Neuronal stem cell (in vitro differentiated cells): ENCODE measurements at regions not wholly inside any gene's neighbourhood (a gene's known extent, or its start where the extent isn't known, plus 50 kb on each side); places are given as distances from the start of the nearest gene placed in this dataset.

Experiments
- DNase-seq: peaks from one replicate; pipeline ENCODE4 v3.0.0-alpha.2; 2013; ENCODE audit warnings: low spot score
- H2AFZ ChIP-seq: one replicate; pipeline ENCODE4 v1.6.1; 2013; ENCODE audit warnings: mild to moderate bottlenecking, low read length, inconsistent platforms
- H2AK5ac ChIP-seq: 2 replicates; pipeline ENCODE4 v1.6.1; 2013; ENCODE audit warnings: low read depth, mild to moderate bottlenecking, inconsistent platforms, low read length, moderate library complexity, mixed read lengths
- H2BK120ac ChIP-seq: 2 replicates; pipeline ENCODE4 v1.6.1; 2013; ENCODE audit warnings: low read depth, mild to moderate bottlenecking, inconsistent platforms, low read length, moderate library complexity, mixed read lengths
- H2BK12ac ChIP-seq: one replicate; pipeline ENCODE4 v1.6.1; 2013; ENCODE audit warnings: low read length, inconsistent platforms
- H2BK15ac ChIP-seq: 2 replicates; pipeline ENCODE4 v1.6.1; 2013; ENCODE audit warnings: mild to moderate bottlenecking, low read length, inconsistent platforms, mixed read lengths
- H2BK5ac ChIP-seq: one replicate; pipeline ENCODE4 v1.6.1; 2013; ENCODE audit warnings: inconsistent platforms, mild to moderate bottlenecking, low read length, moderate library complexity
- H3K14ac ChIP-seq: one replicate; pipeline ENCODE4 v1.6.1; 2013; ENCODE audit warnings: low read length, inconsistent platforms
- H3K18ac ChIP-seq: 2 replicates; pipeline ENCODE4 v1.6.1; 2013; ENCODE audit warnings: low read length, inconsistent platforms
- H3K23ac ChIP-seq: 2 replicates; pipeline ENCODE4 v1.6.1; 2013; ENCODE audit warnings: low read depth, mild to moderate bottlenecking, mixed read lengths, low read length, inconsistent platforms; ENCODE audit not compliant: poor library complexity
- H3K27ac ChIP-seq: replicated peaks from 3 replicates; pipeline ENCODE4 v1.5.1; 2013; ENCODE audit warnings: low read length, inconsistent platforms
- H3K27me3 ChIP-seq, 3 experiments: 2 replicates each; pipeline ENCODE4 v1.6.1; 2013; ENCODE audit warnings: low read length in 3 of 3, mild to moderate bottlenecking in 2 of 3, inconsistent platforms in 1 of 3, low read depth in 1 of 3, mixed read lengths in 1 of 3, moderate library complexity in 1 of 3; ENCODE audit not compliant: control insufficient read depth in 3 of 3, insufficient read depth in 3 of 3
- H3K36me3 ChIP-seq, 2 donors: replicated peaks in 1 of 2; 2 replicates each; pipeline ENCODE4 v1.6.1; 2013; ENCODE audit warnings: low read length in 2 of 2; ENCODE audit not compliant: control insufficient read depth in 2 of 2, insufficient read depth in 2 of 2
- H3K4ac ChIP-seq: 2 replicates; pipeline ENCODE4 v1.6.1; 2013; ENCODE audit warnings: inconsistent platforms, mild to moderate bottlenecking, low read length, moderate library complexity
- H3K4me1 ChIP-seq, 2 donors: 1 replicate in 1 of 2; 2 replicates in 1 of 2; pipeline ENCODE4 v1.6.1; 2013; ENCODE audit warnings: low read length in 2 of 2, low read depth in 1 of 2; ENCODE audit not compliant: control insufficient read depth in 2 of 2, insufficient read depth in 1 of 2
- H3K4me2 ChIP-seq: one replicate; pipeline ENCODE4 v1.6.1; 2013; ENCODE audit warnings: mild to moderate bottlenecking, low read length, inconsistent platforms; ENCODE audit not compliant: insufficient read depth, poor library complexity, severe bottlenecking
- H3K4me3 ChIP-seq, 2 donors: 2 replicates each; pipeline ENCODE4 v1.5.1; 2013; ENCODE audit warnings: low read length in 2 of 2, mild to moderate bottlenecking in 2 of 2, inconsistent platforms in 1 of 2, moderate library complexity in 1 of 2
- H3K79me1 ChIP-seq: one replicate; pipeline ENCODE4 v1.6.1; 2013; ENCODE audit warnings: low read depth, mild to moderate bottlenecking, inconsistent platforms, low read length, moderate library complexity
- H3K9ac ChIP-seq: one replicate; pipeline ENCODE4 v1.6.1; 2013; ENCODE audit warnings: mild to moderate bottlenecking, low read depth, low read length, inconsistent platforms; ENCODE audit not compliant: poor library complexity
- H3K9me3 ChIP-seq, 2 donors: replicated peaks in 1 of 2; 2 replicates each; pipeline versions ENCODE3 to v1.6.1; 2013; ENCODE audit warnings: low read length in 2 of 2, mild to moderate bottlenecking in 2 of 2, inconsistent platforms in 1 of 2, low read depth in 1 of 2, mixed read lengths in 1 of 2, moderate library complexity in 1 of 2; ENCODE audit not compliant: control insufficient read depth in 2 of 2, insufficient read depth in 1 of 2
- H4K8ac ChIP-seq: one replicate; pipeline ENCODE4 v1.6.1; 2013; ENCODE audit warnings: low read depth, mild to moderate bottlenecking, inconsistent platforms, low read length, moderate library complexity
- H4K91ac ChIP-seq: one replicate; pipeline ENCODE4 v1.6.1; 2013; ENCODE audit warnings: low read length, low read depth, mild to moderate bottlenecking, inconsistent platforms; ENCODE audit not compliant: poor library complexity
- WGBS, 2 donors: extraction: QIAGEN DNeasy Blood & Tissue Kit; methylation state at CpG; one replicate each; pipeline ENCODE4 v1.1.7; 2013; ENCODE audit warnings: missing lambda C conversion rate in 2 of 2, mixed read lengths in 1 of 2; ENCODE audit not compliant: insufficient read length in 2 of 2, insufficient replicate concordance in 1 of 2; ENCODE audit errors: extremely low coverage in 2 of 2; 5-methylcytosine and 5-hydroxymethylcytosine counted together

GRCh38 chr4:169906821-169907220, 119.4 kb downstream of the MFAP3L start:
- Histone ChIP-seq H3K23ac (no peak overlapping the region), H4K8ac (no peak overlapping the region), H2BK15ac (no peak overlapping the region), H2BK120ac (no peak overlapping the region), H3K18ac (no peak overlapping the region), H4K91ac (no peak overlapping the region), H2BK5ac (no peak overlapping the region), H3K4me3 (no peak overlapping the region), H3K27ac (no peak overlapping the region), H3K27me3 (no peaks in the 10 kb centered on the region), H3K36me3 (no peaks in the 10 kb centered on the region), H3K9ac (no peak overlapping the region), H3K9me3 (peaks cover 0 to 2% of the 10 kb centered on the region in 2 donors), H3K4ac (no peak overlapping the region), H3K4me2 (no peak overlapping the region), H2BK12ac (no peak overlapping the region), H3K4me1 (no peaks in the 10 kb centered on the region), H3K79me1 (no peaks in the 10 kb centered on the region), H3K14ac (no peak overlapping the region), H2AFZ (no peak overlapping the region), H2AK5ac (no peak overlapping the region)
- no peak for DNase-seq
- WGBS, 2 donors = no CpG with 5 or more reads among the region's 1 CpG

DNA sequence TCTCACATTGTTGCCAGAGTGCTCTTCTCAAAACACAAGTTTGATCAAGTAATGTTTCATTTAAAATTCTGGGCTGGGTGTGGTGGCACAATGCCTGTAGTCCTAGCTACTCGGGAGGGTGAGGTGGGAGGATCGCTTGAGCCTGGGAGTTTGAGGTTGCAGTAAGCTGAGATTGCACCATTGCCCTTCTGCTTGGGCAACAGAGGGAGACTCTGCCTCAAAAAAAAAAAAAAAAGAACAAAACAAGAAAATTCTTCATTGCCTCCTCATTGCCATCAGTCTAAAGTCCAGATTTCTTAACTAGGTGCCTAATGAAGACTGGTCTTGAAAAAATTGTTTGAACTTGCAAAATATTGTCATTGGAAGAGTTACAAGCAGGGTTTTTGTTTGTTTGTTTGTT, 120.1 kb downstream of the MFAP3L start:
- no peak overlapping the region for H4K91ac ChIP-seq

DNA sequence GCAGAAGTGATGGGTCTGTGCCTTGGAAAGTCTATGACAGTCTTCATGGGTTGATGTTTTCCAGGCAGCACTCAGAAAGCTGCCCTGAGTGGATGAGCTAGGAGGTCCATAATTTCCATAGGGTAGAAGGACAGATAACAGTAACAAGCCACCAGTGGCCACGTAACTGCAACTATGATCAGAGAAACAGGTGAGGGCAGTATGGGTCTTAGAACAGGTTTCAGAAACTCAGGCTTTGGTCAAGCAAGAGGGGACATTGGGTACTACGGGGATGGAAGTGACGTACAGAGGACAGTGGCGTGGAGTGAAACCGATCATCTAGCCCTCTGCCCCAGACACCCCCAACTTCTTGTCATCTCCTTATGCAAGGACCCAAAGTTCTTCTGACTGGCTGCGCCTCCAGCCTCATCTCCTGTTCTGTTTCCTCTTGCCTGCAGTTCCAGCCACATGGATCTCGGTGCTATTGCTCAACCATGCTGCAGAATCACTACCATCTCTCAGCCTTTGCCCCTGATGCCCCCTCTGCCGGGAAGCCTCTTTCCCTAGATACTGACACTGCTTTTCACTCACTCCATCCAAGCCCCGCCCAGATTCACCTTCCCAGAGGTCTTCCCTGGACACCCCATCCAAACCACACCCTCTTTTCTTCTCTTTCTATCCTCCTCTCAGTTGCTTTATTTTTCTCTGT, 123.4 kb downstream of the MFAP3L start:
- no peak overlapping the region for H3K18ac ChIP-seq
- no peak overlapping the region for H4K91ac ChIP-seq
- WGBS, 2 donors = no CpG with 5 or more reads among the region's 9 CpGs
- no peak overlapping the region for H2AFZ ChIP-seq
- no peak overlapping the region for H2BK15ac ChIP-seq
- no peaks in the 10 kb centered on the region for H3K79me1 ChIP-seq
- peaks cover 0 to 2% of the 10 kb centered on the region in 2 donors for H3K4me1 ChIP-seq
- H3K14ac ChIP-seq = no peak overlapping the region
- no peak overlapping the region for H2BK120ac ChIP-seq
- peaks cover 0 to 2% of the 10 kb centered on the region in 2 donors for H3K9me3 ChIP-seq
- H3K4me3 ChIP-seq = no peak overlapping the region
- no peak overlapping the region for H2BK5ac ChIP-seq
- no peaks in the 10 kb centered on the region for H3K27me3 ChIP-seq
- no peak overlapping the region for H3K27ac ChIP-seq
- no peaks in the 10 kb centered on the region for H3K36me3 ChIP-seq
- no peak overlapping the region for H2AK5ac ChIP-seq
- H3K4ac ChIP-seq = no peak overlapping the region
- H3K23ac ChIP-seq = no peak overlapping the region
- DNase-seq = no peak
- no peak overlapping the region for H3K9ac ChIP-seq
- no peak overlapping the region for H4K8ac ChIP-seq
- no peak overlapping the region for H2BK12ac ChIP-seq
- no peak overlapping the region for H3K4me2 ChIP-seq

More for the DNA sequence above, 120.1 kb downstream of the MFAP3L start:
- Histone ChIP-seq H3K23ac (no peak overlapping the region), H3K27me3 (no peaks in the 10 kb centered on the region), H3K18ac (no peak overlapping the region), H3K14ac (no peak overlapping the region), H4K8ac (no peak overlapping the region), H3K36me3 (no peaks in the 10 kb centered on the region), H3K79me1 (no peaks in the 10 kb centered on the region), H2AFZ (no peak overlapping the region), H2BK5ac (no peak overlapping the region), H3K4me3 (no peak overlapping the region), H2AK5ac (no peak overlapping the region), H3K4me2 (no peak overlapping the region), H2BK12ac (no peak overlapping the region), H3K4me1 (no peaks in the 10 kb centered on the region), H3K9me3 (peaks cover 0 to 2% of the 10 kb centered on the region in 2 donors), H3K9ac (no peak overlapping the region), H2BK15ac (no peak overlapping the region), H3K27ac (no peak overlapping the region), H2BK120ac (no peak overlapping the region), H3K4ac (no peak overlapping the region)
- WGBS, 2 donors = no CpG with 5 or more reads among the region's 2 CpGs
- no peak for DNase-seq

DNA sequence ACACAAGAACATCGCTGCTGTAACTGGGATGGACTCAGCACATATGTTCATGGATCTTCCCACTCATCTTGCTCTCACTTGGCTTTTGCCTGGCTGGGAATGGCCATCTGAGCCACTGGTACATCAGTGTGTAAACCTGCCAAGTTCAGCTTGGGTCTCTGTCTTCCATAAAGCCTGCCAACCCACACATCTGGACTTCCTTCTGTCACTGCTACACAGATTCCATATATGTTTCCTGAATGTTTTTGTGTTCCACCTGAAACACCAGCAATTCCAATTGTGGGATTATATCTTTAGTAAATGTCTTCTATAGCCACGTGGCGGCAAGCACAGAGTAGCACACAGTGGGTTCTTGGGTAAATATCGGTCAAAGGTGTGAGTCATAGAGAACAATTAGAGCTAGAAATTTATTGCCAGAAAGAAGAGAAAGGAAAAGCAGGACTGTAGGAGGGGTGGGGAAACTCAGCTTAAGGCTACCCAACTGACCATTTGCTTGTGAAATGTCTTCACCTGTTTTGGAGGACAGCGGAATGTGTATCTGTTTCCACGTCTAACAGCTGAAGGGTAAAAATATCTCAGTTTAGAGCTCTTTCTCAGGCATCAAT, 125.9 kb downstream of the MFAP3L start:
- Histone ChIP-seq H2BK5ac (no peak overlapping the region), H3K27ac (no peak overlapping the region), H3K4ac (no peak overlapping the region), H3K27me3 (no peaks in the 10 kb centered on the region), H3K4me2 (no peak overlapping the region), H2AFZ (no peak overlapping the region), H3K4me1 (peaks cover 0 to 2% of the 10 kb centered on the region in 2 donors), H2AK5ac (no peak overlapping the region), H2BK15ac (no peak overlapping the region), H2BK12ac (no peak overlapping the region), H2BK120ac (no peak overlapping the region), H3K4me3 (no peak overlapping the region), H4K91ac (no peak overlapping the region), H3K23ac (no peak overlapping the region), H3K9ac (no peak overlapping the region), H4K8ac (no peak overlapping the region), H3K9me3 (peaks cover 0 to 2% of the 10 kb centered on the region in 2 donors), H3K79me1 (no peaks in the 10 kb centered on the region), H3K14ac (no peak overlapping the region), H3K18ac (no peak overlapping the region), H3K36me3 (no peaks in the 10 kb centered on the region)
- no peak for DNase-seq
- no CpG with 5 or more reads among the region's 6 CpGs for WGBS, 2 donors
